ENCODE measurements at regions not wholly inside any gene's neighbourhood (a gene's known extent, or its start where the extent isn't known, plus 50 kb on each side); places are given as distances from the start of the nearest gene placed in this dataset.

GRCh38 chr17:79490530-79490929 is 120.3 kb downstream of the RBFOX3 start:
- TF ChIP-seq, protein P1, sequence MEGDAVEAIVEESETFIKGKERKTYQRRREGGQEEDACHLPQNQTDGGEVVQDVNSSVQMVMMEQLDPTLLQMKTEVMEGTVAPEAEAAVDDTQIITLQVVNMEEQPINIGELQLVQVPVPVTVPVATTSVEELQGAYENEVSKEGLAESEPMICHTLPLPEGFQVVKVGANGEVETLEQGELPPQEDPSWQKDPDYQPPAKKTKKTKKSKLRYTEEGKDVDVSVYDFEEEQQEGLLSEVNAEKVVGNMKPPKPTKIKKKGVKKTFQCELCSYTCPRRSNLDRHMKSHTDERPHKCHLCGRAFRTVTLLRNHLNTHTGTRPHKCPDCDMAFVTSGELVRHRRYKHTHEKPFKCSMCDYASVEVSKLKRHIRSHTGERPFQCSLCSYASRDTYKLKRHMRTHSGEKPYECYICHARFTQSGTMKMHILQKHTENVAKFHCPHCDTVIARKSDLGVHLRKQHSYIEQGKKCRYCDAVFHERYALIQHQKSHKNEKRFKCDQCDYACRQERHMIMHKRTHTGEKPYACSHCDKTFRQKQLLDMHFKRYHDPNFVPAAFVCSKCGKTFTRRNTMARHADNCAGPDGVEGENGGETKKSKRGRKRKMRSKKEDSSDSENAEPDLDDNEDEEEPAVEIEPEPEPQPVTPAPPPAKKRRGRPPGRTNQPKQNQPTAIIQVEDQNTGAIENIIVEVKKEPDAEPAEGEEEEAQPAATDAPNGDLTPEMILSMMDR (IDR thresholded peaks at IDR 0.05): no peak
- no peak for TF ChIP-seq POLR2A (IDR thresholded peaks at IDR 0.05)
